ENCODE measurements at regions not wholly inside any gene's neighbourhood (a gene's known extent, or its start where the extent isn't known, plus 50 kb on each side); places are given as distances from the start of the nearest gene placed in this dataset.

DNA sequence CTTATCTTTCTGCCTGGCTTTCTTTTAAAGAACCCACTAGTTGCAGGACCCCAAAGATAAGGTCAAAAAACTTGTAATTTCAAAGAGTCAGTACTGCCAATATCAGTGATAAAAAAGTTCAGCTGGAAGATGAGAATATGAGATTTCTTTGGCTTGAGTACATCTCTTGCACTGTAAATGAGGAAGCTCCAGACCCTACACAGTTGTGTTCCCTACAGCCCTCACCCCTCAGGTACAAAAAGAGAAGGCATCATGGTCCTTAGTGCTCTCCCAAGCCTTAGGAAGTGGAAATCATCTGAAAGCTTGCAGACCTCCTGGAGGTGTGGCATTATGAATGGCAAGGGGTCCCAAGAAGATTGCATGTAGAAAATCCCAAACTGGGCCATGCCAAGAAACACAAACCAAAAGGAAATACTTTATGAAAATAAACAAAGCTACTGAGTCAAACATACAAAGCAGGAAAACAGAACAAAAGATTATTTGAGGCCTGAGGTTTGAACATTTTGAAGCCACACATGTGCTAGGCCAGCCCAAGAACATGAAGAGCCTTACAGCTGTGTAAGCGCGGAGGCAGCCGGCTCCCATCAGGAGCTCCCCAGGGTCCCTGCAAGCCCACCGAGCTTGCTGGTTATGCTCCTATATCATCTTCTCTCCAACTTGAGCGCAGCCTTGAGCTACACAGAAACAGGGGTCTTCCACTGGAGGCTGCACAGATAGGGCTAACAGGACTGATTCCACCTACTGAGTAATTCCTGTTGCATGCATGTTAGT lies 217.0 kb downstream of the OSR1 start:
- no peak for DNase-seq (ENCODE audit: low read depth, low spot score)
- Histone ChIP-seq H3K9me3 (ENCODE audit: control insufficient read depth, insufficient read depth, low read length) (no peaks in the 10 kb centered on the region), H3K27ac (ENCODE audit: low read depth, low read length) (peak overlapping the region; percentile 62), H3K4me3 (ENCODE audit: low read depth, low read length) (no peak overlapping the region), H3K27me3 (ENCODE audit: control insufficient read depth, insufficient read depth, low read length) (no peaks in the 10 kb centered on the region)
- CTCF ChIA-PET = interaction anchor here (0.6 to 1.4 kb wide), 3 partner anchors 17 to 621 kb away, joined by 3 to 4 read pairs (median 3); no protein-coding TSS in a partner anchor
- TF ChIP-seq, protein P1, sequence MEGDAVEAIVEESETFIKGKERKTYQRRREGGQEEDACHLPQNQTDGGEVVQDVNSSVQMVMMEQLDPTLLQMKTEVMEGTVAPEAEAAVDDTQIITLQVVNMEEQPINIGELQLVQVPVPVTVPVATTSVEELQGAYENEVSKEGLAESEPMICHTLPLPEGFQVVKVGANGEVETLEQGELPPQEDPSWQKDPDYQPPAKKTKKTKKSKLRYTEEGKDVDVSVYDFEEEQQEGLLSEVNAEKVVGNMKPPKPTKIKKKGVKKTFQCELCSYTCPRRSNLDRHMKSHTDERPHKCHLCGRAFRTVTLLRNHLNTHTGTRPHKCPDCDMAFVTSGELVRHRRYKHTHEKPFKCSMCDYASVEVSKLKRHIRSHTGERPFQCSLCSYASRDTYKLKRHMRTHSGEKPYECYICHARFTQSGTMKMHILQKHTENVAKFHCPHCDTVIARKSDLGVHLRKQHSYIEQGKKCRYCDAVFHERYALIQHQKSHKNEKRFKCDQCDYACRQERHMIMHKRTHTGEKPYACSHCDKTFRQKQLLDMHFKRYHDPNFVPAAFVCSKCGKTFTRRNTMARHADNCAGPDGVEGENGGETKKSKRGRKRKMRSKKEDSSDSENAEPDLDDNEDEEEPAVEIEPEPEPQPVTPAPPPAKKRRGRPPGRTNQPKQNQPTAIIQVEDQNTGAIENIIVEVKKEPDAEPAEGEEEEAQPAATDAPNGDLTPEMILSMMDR (IDR thresholded peaks at IDR 0.05; ENCODE audit: low read depth, low read length) = no peak
- POLR2A ChIA-PET = interaction anchor here (0.7 to 2.1 kb wide), 7 partner anchors 9 to 221 kb away, joined by 3 to 8 read pairs (median 5); partner anchors contain the start of gene OSR1

DNA sequence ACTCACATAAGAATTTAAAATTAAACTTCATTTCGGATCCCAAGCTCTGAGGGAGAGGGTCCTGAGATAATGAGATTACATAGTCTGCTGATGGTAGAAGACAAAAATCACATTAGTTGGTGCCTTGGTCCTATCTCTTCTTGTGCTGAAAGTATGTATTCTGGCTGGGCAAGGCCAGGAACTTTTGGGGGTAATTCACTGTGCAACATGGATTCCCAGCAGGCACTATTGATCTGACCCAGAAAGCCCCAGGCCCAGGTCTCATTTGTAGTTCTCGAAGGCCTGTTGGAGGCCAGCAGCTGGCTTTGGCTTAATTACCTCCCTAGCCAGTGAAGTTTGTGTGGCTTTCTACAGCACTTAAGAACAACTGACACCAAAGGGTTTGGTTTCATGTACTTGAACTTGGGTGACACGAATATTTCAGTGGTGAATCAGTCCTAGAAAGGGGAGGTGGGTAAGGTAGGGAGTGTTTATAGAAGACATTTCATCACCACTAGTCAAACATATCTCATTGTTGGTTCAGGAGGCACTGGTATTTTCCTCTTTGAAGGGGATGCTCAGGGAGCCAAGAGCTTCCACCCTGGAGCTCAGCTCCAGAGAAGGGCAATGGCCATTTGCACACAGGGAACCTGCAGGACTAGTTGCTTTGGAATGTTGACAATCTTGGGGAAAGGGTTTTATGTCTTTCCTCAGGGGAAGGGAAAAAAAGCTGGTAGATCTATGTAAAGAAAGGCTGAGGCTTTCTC lies 217.8 kb downstream of the OSR1 start:
- Histone ChIP-seq H3K4me3 (ENCODE audit: low read depth, low read length) (no peak overlapping the region), H3K9me3 (ENCODE audit: control insufficient read depth, insufficient read depth, low read length) (no peaks in the 10 kb centered on the region), H3K27ac (ENCODE audit: low read depth, low read length) (peak overlapping the region; percentile 62), H3K27me3 (ENCODE audit: control insufficient read depth, insufficient read depth, low read length) (no peaks in the 10 kb centered on the region)
- ChIA-PET POLR2A (interaction anchor here (0.6 to 2.1 kb wide), 8 partner anchors 8 to 221 kb away, joined by 3 to 8 read pairs (median 4); partner anchors contain the start of gene OSR1), CTCF (interaction anchor here (0.6 to 1.4 kb wide), 3 partner anchors 18 to 621 kb away, joined by 3 to 4 read pairs (median 3); no protein-coding TSS in a partner anchor)
- peak; percentile 80 for DNase-seq (ENCODE audit: low read depth, low spot score)
- TF ChIP-seq, protein P1 (IDR thresholded peaks at IDR 0.05; ENCODE audit: low read depth, low read length) = no peak

DNA sequence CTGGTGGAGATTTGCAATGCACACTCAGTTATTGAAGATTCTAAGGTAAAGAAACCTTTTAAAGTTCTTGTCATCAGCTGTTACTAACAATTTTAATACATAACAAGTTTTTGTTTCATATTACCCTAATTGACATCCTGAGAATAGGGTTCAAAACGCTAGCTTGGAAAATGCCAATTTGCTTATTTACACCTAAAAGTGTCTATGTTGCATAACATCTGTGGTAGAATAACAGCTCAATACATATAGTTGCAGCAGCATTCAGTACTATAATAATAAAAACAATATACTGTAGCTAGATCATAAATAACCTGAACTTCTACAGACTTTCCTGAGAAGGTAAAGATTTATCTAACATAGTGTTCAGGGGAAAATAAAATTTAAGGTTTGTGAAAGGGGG lies 219.0 kb downstream of the OSR1 start:
- POLR2A ChIA-PET = interaction anchor here (0.6 to 0.7 kb wide), 2 partner anchors 85 to 208 kb away, joined by 3 to 4 read pairs; no protein-coding TSS in a partner anchor
- H3K27me3 ChIP-seq (ENCODE audit: control insufficient read depth, insufficient read depth, low read length) = no peaks in the 10 kb centered on the region
- no peak overlapping the region for H3K4me3 ChIP-seq (ENCODE audit: low read depth, low read length)
- H3K27ac ChIP-seq (ENCODE audit: low read depth, low read length) = no peak overlapping the region
- no peak for DNase-seq (ENCODE audit: low read depth, low spot score)
- H3K9me3 ChIP-seq (ENCODE audit: control insufficient read depth, insufficient read depth, low read length) = no peaks in the 10 kb centered on the region; the same call in 1 of the 2 replicates
- TF ChIP-seq, protein P1 (IDR thresholded peaks at IDR 0.05; ENCODE audit: low read depth, low read length) = no peak
- CTCF ChIA-PET = interaction anchor here (1.1 kb wide), 1 partner anchor 619 kb away, joined by 4 read pairs; no protein-coding TSS in a partner anchor

DNA sequence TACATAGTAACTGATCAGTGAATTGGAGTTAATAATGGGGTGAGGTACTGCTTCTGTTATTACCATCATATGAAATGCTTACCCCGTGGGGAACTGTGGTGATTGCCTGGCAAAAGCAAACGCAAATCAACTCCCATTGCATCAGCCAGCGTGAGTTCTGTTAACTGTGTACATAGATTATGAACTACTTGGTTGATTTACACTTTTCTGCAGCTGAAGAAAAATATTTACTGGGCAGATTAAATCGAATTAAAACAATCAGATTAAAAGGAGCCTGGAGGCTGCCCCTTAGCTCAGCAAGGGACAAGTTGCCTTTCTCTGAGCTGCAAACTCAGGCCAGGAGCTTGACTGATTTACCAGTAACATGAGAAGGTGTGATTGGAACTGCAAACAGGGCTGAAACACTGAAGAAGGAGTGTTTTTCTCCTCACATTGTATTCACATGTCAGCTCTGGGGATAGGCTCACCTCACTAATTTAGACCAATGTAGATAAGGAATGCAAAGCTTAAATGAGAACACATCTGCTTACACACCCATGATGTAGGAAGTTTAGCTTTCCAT lies 220.1 kb downstream of the OSR1 start:
- ChIA-PET CTCF (interaction anchor here (0.6 to 1.1 kb wide), 2 partner anchors 306 to 618 kb away, joined by 3 to 4 read pairs; no protein-coding TSS in a partner anchor), POLR2A (no interaction called here)
- TF ChIP-seq, protein P1 (IDR thresholded peaks at IDR 0.05; ENCODE audit: low read depth, low read length) = no peak
- no peak for DNase-seq (ENCODE audit: low read depth, low spot score)
- H3K4me3 ChIP-seq (ENCODE audit: low read depth, low read length) = no peak overlapping the region
- no peak overlapping the region for H3K27ac ChIP-seq (ENCODE audit: low read depth, low read length)
- no peaks in the 10 kb centered on the region; the same call in 1 of the 2 replicates for H3K9me3 ChIP-seq (ENCODE audit: control insufficient read depth, insufficient read depth, low read length)
- no peaks in the 10 kb centered on the region for H3K27me3 ChIP-seq (ENCODE audit: control insufficient read depth, insufficient read depth, low read length)
